Thyroid gland (tissue), 4 donors: ENCODE measurements at regions not wholly inside any gene's neighbourhood (a gene's known extent, or its start where the extent isn't known, plus 50 kb on each side); places are given as distances from the start of the nearest gene placed in this dataset.

Source experiments
- CTCF ChIP-seq, 6 experiments: fragments of 200-600 bp in 3 of 6; fragments of 450-650 bp in 3 of 6; sonication (generic) in 3 of 6; IDR thresholded peaks; one replicate each; pipeline ENCODE4 v1.5.1; 2016 to 2019; ENCODE audit warnings: antibody characterized with exemption in 6 of 6, mild to moderate bottlenecking in 2 of 6, inconsistent platforms in 1 of 6, moderate library complexity in 1 of 6
- POLR2A ChIP-seq, 2 donors: fragments of 450-650 bp; IDR thresholded peaks; one replicate each; pipeline ENCODE4 v1.6.1; 2017; ENCODE audit warnings: antibody characterized with exemption in 2 of 2, mild to moderate bottlenecking in 2 of 2, moderate library complexity in 1 of 2

GRCh38 chr1:100629391-100629790, 90.2 kb upstream of the VCAM1 start:
- TF ChIP-seq CTCF (IDR thresholded peaks at IDR 0.05): no peak
- TF ChIP-seq POLR2A (IDR thresholded peaks at IDR 0.05): no peak
